HUES6 (cell line): ENCODE measurements at regions not wholly inside any gene's neighbourhood (a gene's known extent, or its start where the extent isn't known, plus 50 kb on each side); places are given as distances from the start of the nearest gene placed in this dataset.

Source experiments
- H3K27ac ChIP-seq: 2 replicates; pipeline ENCODE4 v1.7.0; 2013; ENCODE audit warnings: low read depth, mild to moderate bottlenecking, low read length, inconsistent platforms
- H3K27me3 ChIP-seq: 2 replicates; pipeline ENCODE4 v1.6.1; 2013; ENCODE audit warnings: low read length; ENCODE audit not compliant: control insufficient read depth, insufficient read depth
- H3K36me3 ChIP-seq: 2 replicates; pipeline ENCODE4 v1.6.1; 2013; ENCODE audit warnings: low read length; ENCODE audit not compliant: control insufficient read depth, insufficient read depth
- H3K4me1 ChIP-seq: 2 replicates; pipeline ENCODE4 v1.6.1; 2013; ENCODE audit warnings: low read length; ENCODE audit not compliant: control insufficient read depth, insufficient read depth
- H3K4me3 ChIP-seq: 2 replicates; pipeline ENCODE4 v1.5.1; 2013; ENCODE audit warnings: low read depth, low read length
- H3K9ac ChIP-seq: one replicate; pipeline ENCODE4 v1.6.1; 2013; ENCODE audit warnings: mild to moderate bottlenecking, low read length
- H3K9me3 ChIP-seq: 2 replicates; pipeline ENCODE4 v1.6.1; 2013; ENCODE audit warnings: low read depth, low read length; ENCODE audit not compliant: control insufficient read depth, insufficient read depth

DNA sequence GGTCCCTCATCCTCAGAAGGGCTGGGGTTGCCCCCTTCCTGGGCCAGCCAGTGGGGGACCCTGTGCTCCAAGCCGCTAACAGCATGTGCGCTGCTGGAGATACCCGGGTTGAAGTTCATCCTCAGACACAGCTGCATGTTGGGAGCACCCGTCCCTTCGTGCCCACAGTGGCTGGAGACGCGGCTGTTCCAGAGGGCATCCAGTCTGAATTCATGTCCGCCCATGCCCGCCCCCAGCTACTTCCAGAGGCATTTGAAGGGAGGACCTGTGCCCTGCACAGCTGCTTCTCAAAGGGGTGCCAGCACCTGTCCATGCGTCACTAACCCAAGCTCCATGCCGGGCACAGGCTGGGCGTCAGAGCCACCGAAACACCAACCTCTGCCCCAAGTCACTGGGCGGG, 68.1 kb upstream of the ADGRA1 start:
- no peaks in the 10 kb centered on the region for H3K9me3 ChIP-seq
- no peak overlapping the region for H3K4me3 ChIP-seq
- H3K27ac ChIP-seq: no peak overlapping the region
- no peaks in the 10 kb centered on the region for H3K36me3 ChIP-seq
- H3K27me3 ChIP-seq: peaks cover 8% of the 10 kb centered on the region; the same call in 1 of the 2 replicates
- peaks cover 5% of the 10 kb centered on the region for H3K4me1 ChIP-seq
- no peak overlapping the region for H3K9ac ChIP-seq

DNA sequence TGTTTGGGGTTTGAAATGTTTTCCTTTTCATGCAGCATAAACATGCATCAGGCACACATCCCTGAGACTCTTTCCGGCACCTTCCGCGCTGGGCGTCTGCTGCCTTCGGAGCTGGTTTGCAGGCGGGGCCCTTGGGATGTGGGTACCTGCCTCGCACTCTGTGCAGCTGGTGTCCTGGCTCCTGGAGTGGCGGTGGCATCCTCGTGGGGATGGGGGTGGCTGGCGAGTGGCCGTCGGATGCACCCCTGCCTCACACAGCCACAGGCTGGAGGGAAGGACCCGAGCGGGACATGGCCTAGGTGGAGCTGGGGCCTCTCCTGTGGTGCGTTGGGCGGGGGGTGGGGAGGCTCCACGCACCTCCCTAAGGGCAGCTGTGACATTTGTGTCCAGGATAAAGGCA, 68.5 kb upstream of the ADGRA1 start:
- Histone ChIP-seq H3K9me3 (no peaks in the 10 kb centered on the region), H3K27me3 (peaks cover 3% of the 10 kb centered on the region; the same call in 1 of the 2 replicates), H3K4me3 (no peak overlapping the region)

DNA sequence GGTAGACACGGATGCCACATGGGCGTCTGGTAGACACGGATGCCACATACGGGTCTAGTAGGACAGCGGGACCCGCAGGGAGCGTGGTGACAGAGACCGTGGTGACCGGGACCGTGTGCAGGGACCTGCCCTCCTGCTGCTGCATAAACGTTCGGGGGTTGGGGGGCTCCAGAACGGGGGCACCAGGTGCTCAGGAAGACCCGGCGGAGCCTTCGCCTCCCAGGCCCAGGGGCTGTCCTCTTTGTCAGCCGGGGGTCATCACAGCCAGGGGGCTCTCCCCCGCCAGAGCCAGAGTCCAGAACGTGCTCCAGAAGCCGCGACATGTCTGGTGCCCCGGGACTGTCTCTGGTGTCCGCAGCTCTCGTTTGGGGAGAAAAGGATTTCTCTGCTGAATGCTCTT, 69.2 kb upstream of the ADGRA1 start:
- no peak overlapping the region for H3K4me3 ChIP-seq
- H3K27ac ChIP-seq: no peak overlapping the region
- H3K9ac ChIP-seq: no peak overlapping the region
- no peaks in the 10 kb centered on the region for H3K4me1 ChIP-seq
- H3K36me3 ChIP-seq: no peaks in the 10 kb centered on the region
- no peaks in the 10 kb centered on the region for H3K9me3 ChIP-seq
- H3K27me3 ChIP-seq: no peaks in the 10 kb centered on the region; the same call in 1 of the 2 replicates

More for the DNA sequence above, 68.5 kb upstream of the ADGRA1 start:
- Histone ChIP-seq H3K36me3 (no peaks in the 10 kb centered on the region), H3K9ac (no peak overlapping the region), H3K4me1 (peaks cover under 1% of the 10 kb centered on the region), H3K27ac (no peak overlapping the region)

DNA sequence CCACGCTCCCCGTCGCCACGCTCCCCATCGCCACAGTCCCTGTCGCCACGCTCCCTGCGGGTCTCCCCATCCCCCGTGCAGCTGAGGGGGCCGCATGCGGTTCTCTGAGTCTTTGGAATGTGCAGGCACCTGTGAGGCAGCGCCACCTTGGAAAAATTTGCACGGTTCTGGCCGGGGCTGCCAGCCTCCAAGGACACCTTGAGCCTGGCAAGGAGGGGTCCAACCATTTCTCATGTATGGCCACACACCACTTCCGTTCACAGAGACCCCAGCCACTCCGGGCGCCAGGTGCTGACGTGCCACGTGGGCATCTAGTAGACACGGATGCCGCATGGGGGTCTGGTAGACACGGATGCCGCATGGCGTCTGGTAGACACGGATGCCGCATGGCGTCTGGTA, 70.5 kb upstream of the ADGRA1 start:
- Histone ChIP-seq H3K4me3 (no peak overlapping the region), H3K9me3 (no peaks in the 10 kb centered on the region), H3K27ac (no peak overlapping the region), H3K4me1 (no peaks in the 10 kb centered on the region), H3K27me3 (no peaks in the 10 kb centered on the region), H3K36me3 (no peaks in the 10 kb centered on the region), H3K9ac (no peak overlapping the region)

DNA sequence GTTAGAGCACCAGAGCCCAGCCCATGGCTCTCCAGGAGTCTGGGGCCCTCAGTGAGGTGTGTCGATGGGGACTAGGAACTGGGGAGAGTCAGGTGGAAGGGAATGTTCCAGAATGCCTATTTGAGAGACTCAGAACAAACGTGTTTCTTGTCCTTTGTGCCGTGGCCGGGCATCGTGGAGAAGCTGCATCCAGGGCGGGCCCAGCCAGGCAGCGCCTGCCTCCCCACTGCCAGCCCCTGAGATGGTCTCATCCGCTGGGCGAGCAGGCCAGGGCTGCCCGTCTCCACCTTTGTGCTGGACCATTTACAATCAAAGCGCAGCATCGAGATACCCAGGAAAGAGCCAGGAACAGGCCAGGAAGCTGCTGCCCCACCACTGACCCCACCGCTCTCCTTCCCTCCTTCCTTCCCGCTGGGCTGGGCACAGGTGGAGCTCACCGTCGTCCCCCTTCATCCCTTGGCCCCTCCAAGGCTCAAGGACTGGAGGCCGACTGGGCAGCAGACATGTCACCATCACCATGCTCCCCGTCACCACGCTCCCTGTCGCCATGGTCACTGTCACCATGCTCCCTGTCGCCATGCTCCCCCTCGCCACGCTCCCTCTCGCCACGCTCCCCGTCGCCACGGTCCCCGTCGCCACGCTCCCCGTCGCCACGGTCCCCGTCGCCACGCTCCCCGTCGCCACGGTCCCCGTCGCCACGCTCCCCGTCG, 71.1 kb upstream of the ADGRA1 start:
- peaks cover 1% of the 10 kb centered on the region; the same call in 1 of the 2 replicates for H3K9me3 ChIP-seq
- no peaks in the 10 kb centered on the region for H3K27me3 ChIP-seq
- no peak overlapping the region for H3K4me3 ChIP-seq
- H3K27ac ChIP-seq: no peak overlapping the region
- H3K4me1 ChIP-seq: no peaks in the 10 kb centered on the region
- H3K9ac ChIP-seq: no peak overlapping the region
- H3K36me3 ChIP-seq: no peaks in the 10 kb centered on the region

DNA sequence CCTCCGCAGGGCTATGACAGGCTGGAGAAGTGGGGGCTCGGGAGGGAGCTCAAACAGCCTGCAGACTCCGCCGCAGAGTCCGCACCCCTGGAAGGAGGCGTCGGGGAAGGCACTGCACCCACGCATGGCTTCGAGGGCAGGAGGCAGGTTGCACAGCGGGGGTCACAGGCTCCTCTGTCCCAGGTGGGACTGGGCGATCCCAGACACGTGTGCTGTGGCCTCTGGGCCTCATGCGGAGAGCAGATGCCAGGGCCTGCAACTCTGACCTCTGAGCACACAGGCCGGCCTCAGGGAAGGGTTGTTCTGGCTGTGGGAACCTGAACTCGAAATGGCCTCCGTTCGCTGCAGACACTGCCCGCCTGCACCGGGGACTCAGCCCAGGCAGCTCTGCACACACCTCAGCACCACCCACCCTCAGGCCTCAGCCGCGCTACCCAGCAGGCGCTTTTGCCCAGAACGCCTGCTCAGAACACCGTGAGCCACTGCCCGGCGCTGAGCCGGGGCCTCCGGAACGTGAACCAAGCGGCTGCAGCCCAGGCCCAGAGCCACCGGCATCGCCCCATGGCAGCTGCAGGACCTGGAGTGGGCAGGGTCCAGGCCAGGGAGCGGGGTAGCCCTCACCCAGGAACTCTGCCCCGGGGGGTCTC, 71.8 kb upstream of the ADGRA1 start:
- Histone ChIP-seq H3K4me1 (no peaks in the 10 kb centered on the region), H3K4me3 (no peak overlapping the region), H3K9ac (no peak overlapping the region), H3K27me3 (no peaks in the 10 kb centered on the region), H3K27ac (no peak overlapping the region), H3K36me3 (no peaks in the 10 kb centered on the region), H3K9me3 (peaks cover 8% of the 10 kb centered on the region; the same call in 1 of the 2 replicates)

DNA sequence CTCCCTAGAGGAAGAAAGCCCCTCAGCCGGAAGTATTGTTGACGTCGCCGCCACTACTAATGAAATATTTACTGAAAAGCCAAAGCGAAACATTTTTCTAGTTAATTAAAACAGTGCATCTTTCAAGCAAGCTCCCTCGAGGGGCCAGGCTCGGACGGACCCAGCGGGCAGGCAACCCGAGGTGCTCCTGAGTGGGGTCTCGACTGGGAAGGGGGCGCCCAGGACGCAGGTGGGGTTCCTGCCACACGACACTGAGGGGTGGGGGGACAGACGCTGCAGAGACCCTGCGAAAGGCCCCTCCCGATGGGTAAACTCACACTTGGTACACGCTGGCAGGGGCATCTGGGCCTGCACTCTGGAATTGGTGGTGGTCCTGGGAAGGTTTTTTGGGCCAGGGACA, 72.4 kb upstream of the ADGRA1 start:
- H3K9ac ChIP-seq: no peak overlapping the region
- no peaks in the 10 kb centered on the region for H3K4me1 ChIP-seq
- H3K27me3 ChIP-seq: no peaks in the 10 kb centered on the region
- H3K36me3 ChIP-seq: no peaks in the 10 kb centered on the region
- H3K9me3 ChIP-seq: peaks cover 11% of the 10 kb centered on the region; the same call in 1 of the 2 replicates
- no peak overlapping the region for H3K4me3 ChIP-seq
- no peak overlapping the region for H3K27ac ChIP-seq

DNA sequence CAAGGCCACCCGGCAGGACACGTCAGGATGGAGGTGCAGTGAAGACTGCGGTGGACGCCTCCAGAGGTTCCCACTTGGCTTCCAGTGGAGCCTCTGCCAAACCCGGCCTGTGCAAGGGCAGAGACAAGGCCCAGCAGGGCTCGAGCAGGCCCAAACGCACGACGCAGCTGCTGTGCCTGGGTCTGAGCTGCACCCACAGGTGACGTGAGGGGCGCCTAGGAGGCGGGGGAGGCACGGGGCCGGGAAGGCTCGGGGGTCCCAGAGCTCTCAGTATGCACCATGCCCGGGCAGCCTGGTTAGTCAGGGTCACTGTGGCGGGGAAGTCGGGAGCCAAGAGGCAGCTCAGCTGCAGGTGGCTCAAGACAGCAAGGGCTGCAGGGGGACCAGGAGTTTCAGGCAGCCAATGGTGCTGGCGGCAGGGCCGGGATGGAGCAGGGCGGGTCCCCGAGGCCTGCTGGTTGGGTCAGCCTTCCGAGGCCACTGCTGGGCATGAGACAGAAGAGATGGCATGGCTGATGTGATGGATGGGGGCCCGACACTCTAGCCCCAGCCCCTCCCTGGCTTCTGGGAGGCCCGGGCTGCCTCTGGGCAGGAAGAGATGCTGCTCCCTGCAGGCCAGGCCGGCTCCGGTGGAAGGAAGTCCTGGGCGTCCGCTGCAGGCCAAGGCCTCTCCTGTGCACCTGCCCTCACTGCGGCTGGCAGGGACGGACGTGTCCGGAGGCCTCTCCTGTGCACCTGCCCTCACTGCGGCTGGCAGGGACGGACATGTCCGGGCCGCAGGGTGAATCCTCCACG, 72.2 kb upstream of the CFAP46 start:
- H3K9ac ChIP-seq: no peak overlapping the region
- H3K4me1 ChIP-seq: peaks cover 4% of the 10 kb centered on the region; the same call in 1 of the 2 replicates
- no peaks in the 10 kb centered on the region for H3K27me3 ChIP-seq
- no peaks in the 10 kb centered on the region for H3K36me3 ChIP-seq
- H3K4me3 ChIP-seq: no peak overlapping the region
- H3K27ac ChIP-seq: no peak overlapping the region
- peaks cover 11% of the 10 kb centered on the region; the same call in 1 of the 2 replicates for H3K9me3 ChIP-seq

DNA sequence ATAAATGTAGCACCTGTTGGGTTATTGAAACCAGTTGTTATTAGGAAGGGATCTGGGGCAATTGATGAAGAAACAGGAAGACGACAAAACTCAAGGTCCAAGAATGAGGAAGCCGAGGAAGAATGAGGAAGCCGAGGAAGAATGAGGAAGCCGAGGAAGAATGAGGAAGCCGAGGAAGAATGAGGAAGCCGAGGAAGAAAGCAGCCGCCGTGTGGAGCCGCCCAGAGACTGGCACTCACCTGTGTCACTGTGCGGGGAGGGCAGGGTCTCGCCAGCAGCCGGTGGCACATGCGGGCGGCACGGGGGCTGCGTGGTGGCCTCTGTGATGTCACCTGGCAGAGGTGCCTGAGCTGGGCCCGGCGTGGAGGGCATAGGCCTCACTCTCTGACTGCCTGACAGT, 71.1 kb upstream of the CFAP46 start:
- Histone ChIP-seq H3K4me1 (peaks cover 12% of the 10 kb centered on the region; the same call in 1 of the 2 replicates), H3K27ac (no peak overlapping the region), H3K9ac (no peak overlapping the region), H3K4me3 (no peak overlapping the region), H3K36me3 (no peaks in the 10 kb centered on the region), H3K9me3 (peaks cover 11% of the 10 kb centered on the region; the same call in 1 of the 2 replicates), H3K27me3 (no peaks in the 10 kb centered on the region)

DNA sequence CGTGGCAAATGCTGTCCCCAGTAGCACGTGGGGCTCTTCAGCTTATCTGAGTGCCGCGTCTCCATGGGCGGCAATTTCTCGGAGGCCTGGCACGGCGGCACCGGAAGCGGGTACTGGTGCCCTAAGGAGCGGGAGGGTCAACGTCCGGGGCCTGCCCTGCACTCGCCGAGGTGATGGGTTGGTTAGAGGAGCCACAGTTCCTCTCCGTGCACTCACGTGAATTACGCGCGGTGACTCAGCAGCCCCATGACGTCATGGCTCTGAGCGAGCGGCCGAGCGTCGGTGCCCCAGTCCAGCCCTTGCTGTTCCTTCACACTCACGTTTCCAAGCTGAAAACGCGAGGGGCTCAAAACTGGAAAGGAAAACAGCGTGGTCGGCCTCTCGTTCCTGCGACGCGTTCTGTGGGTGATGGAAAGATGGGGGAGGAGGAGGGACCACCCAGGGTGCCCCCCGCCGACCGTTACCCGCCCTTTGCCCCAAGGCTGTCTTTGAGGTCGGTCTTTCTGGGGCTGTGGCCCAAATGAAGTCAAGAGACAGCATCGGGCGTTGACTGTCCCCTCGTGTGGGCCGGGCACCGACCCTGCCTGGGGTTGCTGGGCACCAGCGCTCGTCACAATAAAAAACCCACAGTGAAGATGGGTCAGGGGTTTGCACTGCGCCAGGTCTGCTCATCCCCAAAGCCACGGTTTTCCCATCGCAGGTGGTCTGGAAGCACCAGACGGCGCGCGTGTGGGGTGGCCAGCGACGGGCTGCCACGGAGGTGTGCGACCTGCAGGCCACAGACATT, 70.4 kb upstream of the CFAP46 start:
- Histone ChIP-seq H3K9ac (no peak overlapping the region), H3K4me1 (peaks cover 12% of the 10 kb centered on the region; the same call in 1 of the 2 replicates), H3K27me3 (no peaks in the 10 kb centered on the region), H3K36me3 (no peaks in the 10 kb centered on the region), H3K9me3 (peaks cover 11% of the 10 kb centered on the region; the same call in 1 of the 2 replicates), H3K4me3 (no peak overlapping the region), H3K27ac (no peak overlapping the region)
